ENCODE measurements at regions not wholly inside any gene's neighbourhood (a gene's known extent, or its start where the extent isn't known, plus 50 kb on each side); places are given as distances from the start of the nearest gene placed in this dataset.
"Not testable (repeated sequence)": the region's sequence is repeated elsewhere in the genome, so short reads cannot be mapped to it uniquely, and the experiment has no call there.

- no peak for DNase-seq (ENCODE audit: low read depth)
- no peak overlapping the region for H3K4me3 ChIP-seq (ENCODE audit: low read depth, low read length)
These were observed 404.0 kb downstream of the SMOC2 start for GRCh38 chr6:168844821-168845609.

GRCh38 chr6:168842632-168843212 lies 401.7 kb downstream of the SMOC2 start:
- DNase-seq (ENCODE audit: low read depth); H3K4me3 ChIP-seq (ENCODE audit: low read depth, low read length): not testable (repeated sequence)

More at GRCh38 chr6:168844821-168845609, 404.0 kb downstream of the SMOC2 start:
- no peak for TF ChIP-seq CTCF (IDR thresholded peaks at IDR 0.05; ENCODE audit: insufficient read depth, low read depth, low read length, missing control alignments)

GRCh38 chr6:168841609-168842278 lies 400.8 kb downstream of the SMOC2 start:
- no peak overlapping the region for H3K4me3 ChIP-seq (ENCODE audit: low read depth, low read length)
- TF ChIP-seq CTCF (IDR thresholded peaks at IDR 0.05; ENCODE audit: insufficient read depth, low read depth, low read length, missing control alignments), result no peak
- no peak for DNase-seq (ENCODE audit: low read depth)

GRCh38 chr6:168840932-168841331 lies 399.9 kb downstream of the SMOC2 start:
- DNase-seq (ENCODE audit: low read depth), result peak; percentile 22
- not testable (repeated sequence) for H3K4me3 ChIP-seq (ENCODE audit: low read depth, low read length)

- not testable (repeated sequence) for H3K4me3 ChIP-seq (ENCODE audit: low read depth, low read length); DNase-seq (ENCODE audit: low read depth)
These were observed 399.3 kb downstream of the SMOC2 start for GRCh38 chr6:168840299-168840698.

GRCh38 chr6:168838037-168838399 lies 397.0 kb downstream of the SMOC2 start:
- H3K4me3 ChIP-seq (ENCODE audit: low read depth, low read length), result no peak overlapping the region
- TF ChIP-seq CTCF (IDR thresholded peaks at IDR 0.05; ENCODE audit: insufficient read depth, low read depth, low read length, missing control alignments), result no peak
- DNase-seq (ENCODE audit: low read depth), result no peak

GRCh38 chr6:168837254-168838036 lies 396.5 kb downstream of the SMOC2 start:
- no peak overlapping the region for H3K4me3 ChIP-seq (ENCODE audit: low read depth, low read length)
- TF ChIP-seq CTCF (IDR thresholded peaks at IDR 0.05; ENCODE audit: insufficient read depth, low read depth, low read length, missing control alignments), result no peak
- no peak for DNase-seq (ENCODE audit: low read depth)

- no peak for TF ChIP-seq CTCF (IDR thresholded peaks at IDR 0.05; ENCODE audit: insufficient read depth, low read depth, low read length, missing control alignments)
- DNase-seq (ENCODE audit: low read depth), result no peak
- H3K4me3 ChIP-seq (ENCODE audit: low read depth, low read length), result no peak overlapping the region
These were observed 395.0 kb downstream of the SMOC2 start for GRCh38 chr6:168835991-168836390.
